Cortex of kidney (tissue), 1 donor: ENCODE measurements at regions not wholly inside any gene's neighbourhood (a gene's known extent, or its start where the extent isn't known, plus 50 kb on each side); places are given as distances from the start of the nearest gene placed in this dataset.
"Not testable (repeated sequence)": the region's sequence is repeated elsewhere in the genome, so short reads cannot be mapped to it uniquely, and the experiment has no call there.

ENCODE experiments used
- DNase-seq: peaks from one replicate; lab custom pipeline; 2025; lab: John Stamatoyannopoulos, UW

- no peak for DNase-seq
These were observed 98.6 kb downstream of the USP22 start for GRCh38 chr17:20944014-20944865.

GRCh38 chr17:20947708-20948107 is 95.1 kb downstream of the USP22 start:
- not testable (repeated sequence) for DNase-seq

GRCh38 chr17:20948984-20949777 is 93.6 kb downstream of the USP22 start:
- DNase-seq, result no peak
